ENCODE measurements at regions not wholly inside any gene's neighbourhood (a gene's known extent, or its start where the extent isn't known, plus 50 kb on each side); places are given as distances from the start of the nearest gene placed in this dataset.
A peak's percentile ranks its signal among the peaks of the same experiment; 100 is the strongest.

- H3K4me3 ChIP-seq (ENCODE audit: control insufficient read depth, low read depth, low read length): no peak overlapping the region
- TF ChIP-seq CTCF (IDR thresholded peaks at IDR 0.05; ENCODE audit: control insufficient read depth, insufficient read depth, low read depth, low read length, missing control alignments): no peak
- no peak for DNase-seq (ENCODE audit: low read depth)
Observed at GRCh38 chr1:29716306-29716705, 480.0 kb downstream of the PTPRU start.

GRCh38 chr1:29713857-29714256 is 477.5 kb downstream of the PTPRU start:
- TF ChIP-seq CTCF (IDR thresholded peaks at IDR 0.05; ENCODE audit: control insufficient read depth, insufficient read depth, low read depth, low read length, missing control alignments): peak; percentile 55
- DNase-seq (ENCODE audit: low read depth): no peak

GRCh38 chr1:29712801-29713200 is 476.5 kb downstream of the PTPRU start:
- DNase-seq (ENCODE audit: low read depth): no peak
- TF ChIP-seq CTCF (IDR thresholded peaks at IDR 0.05; ENCODE audit: control insufficient read depth, insufficient read depth, low read depth, low read length, missing control alignments): no peak
- no peak overlapping the region for H3K4me3 ChIP-seq (ENCODE audit: control insufficient read depth, low read depth, low read length)

More at GRCh38 chr1:29713857-29714256, 477.5 kb downstream of the PTPRU start:
- H3K4me3 ChIP-seq (ENCODE audit: control insufficient read depth, low read depth, low read length): no peak overlapping the region

GRCh38 chr1:29712284-29712651 is 475.9 kb downstream of the PTPRU start:
- no peak for DNase-seq (ENCODE audit: low read depth)
- TF ChIP-seq CTCF (IDR thresholded peaks at IDR 0.05; ENCODE audit: control insufficient read depth, insufficient read depth, low read depth, low read length, missing control alignments): no peak
- H3K4me3 ChIP-seq (ENCODE audit: control insufficient read depth, low read depth, low read length): no peak overlapping the region

- no peak for TF ChIP-seq CTCF (IDR thresholded peaks at IDR 0.05; ENCODE audit: control insufficient read depth, insufficient read depth, low read depth, low read length, missing control alignments)
- no peak overlapping the region for H3K4me3 ChIP-seq (ENCODE audit: control insufficient read depth, low read depth, low read length)
- no peak for DNase-seq (ENCODE audit: low read depth)
Observed at GRCh38 chr1:29711582-29712283, 475.4 kb downstream of the PTPRU start.

GRCh38 chr1:29709704-29710280 is 473.5 kb downstream of the PTPRU start:
- no peak for TF ChIP-seq CTCF (IDR thresholded peaks at IDR 0.05; ENCODE audit: control insufficient read depth, insufficient read depth, low read depth, low read length, missing control alignments)
- no peak overlapping the region for H3K4me3 ChIP-seq (ENCODE audit: control insufficient read depth, low read depth, low read length)
- no peak for DNase-seq (ENCODE audit: low read depth)

All from AG09309 (cell line).